GM11168 (cell line): ENCODE measurements at regions not wholly inside any gene's neighbourhood (a gene's known extent, or its start where the extent isn't known, plus 50 kb on each side); places are given as distances from the start of the nearest gene placed in this dataset.

Source experiments
- in situ Hi-C: fragments of 300-500 bp; cut with MboI; formaldehyde crosslinking; loops from one replicate; pipeline ENCODE4 v1.12.0; 2022; ENCODE audit warnings: low sequenced_read_pairs; ENCODE audit not compliant: unreplicated experiment

GRCh38 chr16:51940183-51940582 is 606.8 kb downstream of the TOX3 start:
- in situ Hi-C loops = no loop called here

GRCh38 chr16:51939378-51939871 is 607.5 kb downstream of the TOX3 start:
- in situ Hi-C loops = no loop called here

- in situ Hi-C loops = no loop called here
These were observed 608.1 kb downstream of the TOX3 start for GRCh38 chr16:51938861-51939260.

GRCh38 chr16:51937771-51938170 is 609.2 kb downstream of the TOX3 start:
- in situ Hi-C loops = no loop called here

GRCh38 chr16:51936846-51937245 is 610.1 kb downstream of the TOX3 start:
- in situ Hi-C loops = no loop called here

- in situ Hi-C loops = no loop called here
These were observed 614.6 kb downstream of the TOX3 start for GRCh38 chr16:51932317-51932716.

GRCh38 chr16:51931653-51932052 is 615.3 kb downstream of the TOX3 start:
- in situ Hi-C loops = no loop called here

GRCh38 chr16:51924744-51925143 is 622.2 kb downstream of the TOX3 start:
- in situ Hi-C loops = no loop called here

- in situ Hi-C loops = no loop called here
These were observed 624.5 kb downstream of the TOX3 start for GRCh38 chr16:51922476-51922875.

GRCh38 chr16:51919736-51920135 is 627.2 kb downstream of the TOX3 start:
- in situ Hi-C loops = no loop called here

GRCh38 chr16:51916814-51917213 is 630.1 kb downstream of the TOX3 start:
- in situ Hi-C loops = no loop called here

- in situ Hi-C loops = no loop called here
These were observed 630.7 kb downstream of the TOX3 start for GRCh38 chr16:51916231-51916630.

GRCh38 chr16:51907680-51908079 is 639.3 kb downstream of the TOX3 start:
- in situ Hi-C loops = no loop called here

- in situ Hi-C loops = no loop called here
These were observed 646.6 kb downstream of the TOX3 start for GRCh38 chr16:51900221-51900780.

GRCh38 chr16:51898872-51899271 is 648.1 kb downstream of the TOX3 start:
- in situ Hi-C loops = no loop called here

- in situ Hi-C loops = no loop called here
These were observed 650.9 kb downstream of the TOX3 start for GRCh38 chr16:51896013-51896412.

- in situ Hi-C loops = no loop called here
These were observed 654.5 kb downstream of the TOX3 start for GRCh38 chr16:51892293-51893007.

GRCh38 chr16:51888534-51888933 is 658.4 kb downstream of the TOX3 start:
- in situ Hi-C loops = no loop called here

GRCh38 chr16:51888016-51888415 is 658.9 kb downstream of the TOX3 start:
- in situ Hi-C loops = no loop called here

- in situ Hi-C loops = no loop called here
These were observed 660.5 kb downstream of the TOX3 start for GRCh38 chr16:51886456-51886855.

- in situ Hi-C loops = no loop called here
These were observed 662.2 kb downstream of the TOX3 start for GRCh38 chr16:51884773-51885172.

GRCh38 chr16:51881731-51882130 is 665.2 kb downstream of the TOX3 start:
- in situ Hi-C loops = no loop called here
